Lung (tissue), 11 donors: ENCODE measurements at regions not wholly inside any gene's neighbourhood (a gene's known extent, or its start where the extent isn't known, plus 50 kb on each side); places are given as distances from the start of the nearest gene placed in this dataset.

Experiments used
- ATAC-seq: fragments of 200-7000 bp; cut with Tn5 transposase; one replicate; pipeline ENCODE4 v1.9.1; 2020; ENCODE audit warnings: moderate number of reproducible peaks; ENCODE audit not compliant: insufficient read depth, low FRiP score
- DNase-seq, 3 donors: peaks; one replicate each; pipeline ENCODE4 v3.0.0-alpha.2; 2013 to 2017
- H3K27ac ChIP-seq, 2 donors: one replicate each; pipeline ENCODE4 v1.5.1; 2013; ENCODE audit warnings: mild to moderate bottlenecking in 2 of 2, moderate library complexity in 2 of 2, control low read depth in 1 of 2, inconsistent platforms in 1 of 2, low read depth in 1 of 2, low read length in 1 of 2
- H3K27me3 ChIP-seq, 3 donors: one replicate each; pipeline ENCODE4 v1.5.1; 2013; ENCODE audit warnings: low read length in 2 of 3; ENCODE audit not compliant: control insufficient read depth in 3 of 3, insufficient read depth in 3 of 3
- H3K36me3 ChIP-seq, 4 donors: one replicate each; pipeline ENCODE4 v1.5.1; 2013; ENCODE audit warnings: low read length in 4 of 4, mild to moderate bottlenecking in 1 of 4, moderate library complexity in 1 of 4; ENCODE audit not compliant: control insufficient read depth in 4 of 4, insufficient read depth in 4 of 4
- H3K4me1 ChIP-seq, 5 donors: one replicate each; pipeline ENCODE4 v1.5.1; 2013; ENCODE audit warnings: low read length in 5 of 5, mild to moderate bottlenecking in 2 of 5, moderate library complexity in 1 of 5; ENCODE audit not compliant: control insufficient read depth in 5 of 5, insufficient read depth in 5 of 5
- H3K4me3 ChIP-seq: one replicate; pipeline ENCODE4 v1.5.1; 2013; ENCODE audit warnings: mild to moderate bottlenecking, control low read depth, moderate library complexity
- H3K9ac ChIP-seq, 2 donors: one replicate each; pipeline ENCODE4 v1.5.1; 2013; ENCODE audit warnings: low read length in 2 of 2, control low read depth in 1 of 2; ENCODE audit not compliant: insufficient read depth in 1 of 2
- H3K9me3 ChIP-seq, 4 donors: one replicate each; pipeline ENCODE4 v1.5.1; 2013; ENCODE audit warnings: low read length in 3 of 4, mild to moderate bottlenecking in 1 of 4, moderate library complexity in 1 of 4; ENCODE audit not compliant: control insufficient read depth in 4 of 4, insufficient read depth in 3 of 4
- CTCF ChIP-seq: IDR thresholded peaks from 2 replicates; pipeline ENCODE4 v1.5.1; 2012; ENCODE audit warnings: mild to moderate bottlenecking; ENCODE audit errors: control extremely low read depth, extremely low read depth
- WGBS, 2 donors: extraction: QIAGEN DNeasy Blood & Tissue Kit; methylation state at CpG; one replicate each; pipeline ENCODE4 v1.1.7; 2013; 5-methylcytosine and 5-hydroxymethylcytosine counted together
- donor health status: control.
- donor health status: control.
- donor health status: Bipolar disorder and iron deficiency.
- donor health status: healthy.
- donor health status: DM: yes; HTN: yes; CAD: no.

- Histone ChIP-seq H3K9ac (no peak overlapping the region), H3K27me3 (no peaks in the 10 kb centered on the region), H3K27ac (no peak overlapping the region), H3K4me3 (no peak overlapping the region), H3K4me1 (no peaks in the 10 kb centered on the region), H3K9me3 (no peaks in the 10 kb centered on the region), H3K36me3 (no peaks in the 10 kb centered on the region)
- ATAC-seq (no peak), DNase-seq (no peak)
- WGBS, 2 donors, result 98 to 99% methylated on average over 4 of the region's 4 CpGs
- TF ChIP-seq CTCF, result no peak
These were observed 382.1 kb upstream of the TBL1XR1 start for GRCh38 chr3:177579419-177579818.

DNA sequence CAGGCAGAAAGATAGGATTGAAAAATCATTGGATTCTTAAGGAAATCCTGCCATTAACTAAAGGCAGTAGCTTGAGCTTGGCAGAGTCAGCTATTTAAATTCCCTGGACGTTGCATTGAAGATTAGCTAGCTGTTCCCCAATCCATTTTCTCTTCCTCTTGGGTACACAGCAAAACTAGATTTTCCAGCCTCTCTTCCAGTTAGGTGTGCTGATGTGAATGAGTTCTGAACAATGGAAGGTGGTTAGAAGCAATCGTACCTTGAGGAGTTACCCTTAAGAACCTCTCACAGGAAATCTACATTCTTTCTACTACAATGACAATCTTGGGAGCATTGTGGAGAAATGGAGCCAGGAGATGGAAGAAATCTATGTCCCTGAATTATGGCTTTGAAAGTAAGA, 383.2 kb upstream of the TBL1XR1 start:
- Histone ChIP-seq H3K9ac (no peak overlapping the region), H3K27me3 (no peaks in the 10 kb centered on the region), H3K27ac (no peak overlapping the region), H3K9me3 (no peaks in the 10 kb centered on the region), H3K36me3 (no peaks in the 10 kb centered on the region), H3K4me1 (no peaks in the 10 kb centered on the region), H3K4me3 (no peak overlapping the region)
- DNase-seq, result peak in 1 of 3 donors; percentile 59
- no peak for ATAC-seq
- no peak for TF ChIP-seq CTCF
- 56 to 79% methylated on average over 2 of the region's 2 CpGs for WGBS, 2 donors

DNA sequence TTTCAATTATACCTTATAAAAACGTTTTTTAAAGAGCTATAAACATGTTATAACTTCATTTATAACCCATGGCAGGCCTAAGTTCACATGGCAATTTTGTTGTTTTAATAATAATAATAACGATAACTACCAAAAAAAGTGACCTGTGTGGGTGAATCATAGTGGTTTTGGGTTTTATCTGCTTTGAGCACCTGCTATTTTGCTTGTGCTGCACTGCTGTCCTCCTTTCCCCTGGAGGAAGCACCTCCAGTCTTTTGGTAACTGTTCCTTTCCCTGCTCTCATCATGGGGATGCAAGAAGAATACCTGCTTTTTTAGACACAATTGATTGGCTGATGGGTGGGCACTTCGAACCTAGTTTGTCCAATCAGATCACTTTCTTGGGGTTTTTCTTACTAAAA, 388.0 kb upstream of the TBL1XR1 start:
- no peaks in the 10 kb centered on the region for H3K36me3 ChIP-seq
- peaks cover 0 to 3% (median 0%) of the 10 kb centered on the region in 4 donors for H3K9me3 ChIP-seq
- H3K4me3 ChIP-seq, result no peak overlapping the region
- WGBS, 2 donors, result 61 to 67% methylated on average over 3 of the region's 3 CpGs
- ATAC-seq, result no peak
- DNase-seq, result no peak
- TF ChIP-seq CTCF, result no peak
- H3K27ac ChIP-seq, result no peak overlapping the region
- H3K9ac ChIP-seq, result no peak overlapping the region
- H3K27me3 ChIP-seq, result no peaks in the 10 kb centered on the region
- H3K4me1 ChIP-seq, result no peaks in the 10 kb centered on the region

DNA sequence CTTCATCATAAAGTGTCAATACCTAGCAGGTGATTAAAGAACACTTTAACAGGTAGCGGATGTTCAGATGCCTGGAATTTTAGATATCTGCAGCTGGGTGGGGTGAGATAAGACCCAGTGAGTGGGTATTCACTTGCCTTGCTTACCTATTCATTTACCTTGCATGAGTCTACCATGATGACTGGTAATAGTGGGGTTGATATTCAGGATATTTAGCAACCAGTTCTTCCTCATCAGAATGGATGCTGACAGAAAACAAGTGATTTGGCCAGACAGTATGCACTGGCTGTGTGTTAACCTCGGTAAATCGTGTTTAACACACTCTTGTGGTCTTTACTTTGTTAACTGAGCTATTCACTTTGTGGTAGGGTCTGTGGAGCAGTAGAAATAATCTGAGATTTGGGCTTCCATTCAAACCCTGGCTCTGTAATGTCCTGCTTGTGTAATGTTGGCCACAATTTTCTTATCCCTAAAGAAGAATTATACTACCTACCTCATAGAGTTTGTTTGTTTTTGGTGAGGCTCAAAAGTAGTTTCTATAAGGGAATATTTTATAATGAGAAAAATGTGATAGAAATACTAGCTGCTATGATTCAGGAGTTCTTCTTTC, 391.9 kb upstream of the TBL1XR1 start:
- Histone ChIP-seq H3K36me3 (no peaks in the 10 kb centered on the region), H3K4me1 (peaks cover 0 to 3% (median 0%) of the 10 kb centered on the region in 5 donors), H3K27me3 (no peaks in the 10 kb centered on the region), H3K9ac (no peak overlapping the region), H3K4me3 (no peak overlapping the region), H3K27ac (no peak overlapping the region), H3K9me3 (peaks cover 0 to 3% (median 0%) of the 10 kb centered on the region in 4 donors)
- no peak for TF ChIP-seq CTCF
- ATAC-seq (no peak), DNase-seq (no peak)
- 76 to 78% methylated on average over 3 of the region's 3 CpGs for WGBS, 2 donors
